Body of pancreas (tissue), 4 donors: ENCODE measurements at regions not wholly inside any gene's neighbourhood (a gene's known extent, or its start where the extent isn't known, plus 50 kb on each side); places are given as distances from the start of the nearest gene placed in this dataset.

Experiments used
- CTCF ChIP-seq, 7 experiments: fragments of 450-650 bp in 4 of 7; fragments of 200-600 bp in 3 of 7; sonication (generic) in 3 of 7; IDR thresholded peaks; one replicate each; pipeline ENCODE4 v1.5.1; 2016 to 2019; ENCODE audit warnings: antibody characterized with exemption in 7 of 7
- POLR2A ChIP-seq, 3 donors: fragments of 450-650 bp; IDR thresholded peaks; one replicate each; pipeline ENCODE4 v1.6.1; 2016; ENCODE audit warnings: antibody characterized with exemption in 3 of 3, mild to moderate bottlenecking in 2 of 3

GRCh38 chr1:238900334-238900865 lies 486.0 kb upstream of the CHRM3 start:
- TF ChIP-seq POLR2A (IDR thresholded peaks at IDR 0.05) = no peak
- TF ChIP-seq CTCF (IDR thresholded peaks at IDR 0.05) = no peak
